ENCODE measurements at regions not wholly inside any gene's neighbourhood (a gene's known extent, or its start where the extent isn't known, plus 50 kb on each side); places are given as distances from the start of the nearest gene placed in this dataset.

DNA sequence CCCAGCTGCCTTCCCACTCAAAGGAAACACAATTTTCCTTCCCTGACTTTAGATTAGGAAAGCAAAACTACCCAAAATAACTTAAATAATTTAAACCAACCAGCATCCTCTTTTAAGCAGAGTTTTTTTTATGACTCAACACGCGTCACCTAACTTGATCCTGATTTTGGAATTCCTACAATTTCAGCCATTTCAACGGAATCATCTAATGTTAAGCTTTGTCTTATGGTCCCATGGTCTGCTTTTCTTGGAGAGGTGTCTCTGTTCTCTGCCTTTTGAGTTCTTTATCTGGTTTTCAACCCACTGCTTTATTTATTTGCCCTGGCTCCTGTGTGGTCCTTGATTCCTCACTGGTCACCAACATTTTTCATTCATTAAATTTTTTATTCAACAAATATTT is 219.2 kb upstream of the ARHGEF26 start:
- TF ChIP-seq CTCF (IDR thresholded peaks at IDR 0.05): no peak
- Mint-ChIP-seq H3K4me3 (no peak overlapping the region), H3K27me3 (ENCODE audit: low read depth in 3 of 3) (peaks cover 0 to 4% (median 0%) of the 10 kb centered on the region in 3 donors), H3K4me1 (no peaks in the 10 kb centered on the region), H3K9me3 (peaks cover 2 to 11% (median 4%) of the 10 kb centered on the region in 7 donors), H3K36me3 (no peaks in the 10 kb centered on the region), H3K27ac (no peak overlapping the region)
- no peaks in the 10 kb centered on the region for H3K27me3 ChIP-seq (ENCODE audit: control insufficient read depth in 2 of 2, insufficient read depth in 2 of 2, low read length in 2 of 2)
- intact Hi-C loops (cut with micrococcal nuclease): no loop called here
- H3K4me3 ChIP-seq (replicated peaks in 1 of 3; ENCODE audit: low read depth in 2 of 3, low read length in 3 of 3): no peak overlapping the region
- H3K4me1 ChIP-seq (ENCODE audit: control insufficient read depth in 1 of 2, insufficient read depth in 2 of 2, low read length in 2 of 2): no peaks in the 10 kb centered on the region
- DNase-seq: no peak
- H3K9me3 ChIP-seq (replicated peaks in 1 of 2; ENCODE audit: control insufficient read depth in 1 of 2, insufficient read depth in 1 of 2, low read length in 2 of 2): no peaks in the 10 kb centered on the region
- H3K27ac ChIP-seq (ENCODE audit: low read depth in 1 of 2, low read length in 2 of 2): no peak overlapping the region
- WGBS (ENCODE audit: insufficient coverage): no CpG with 5 or more reads among the region's 3 CpGs
- H2AFZ ChIP-seq (ENCODE audit: insufficient read depth, low read depth, low read length, poor library complexity, severe bottlenecking): no peak overlapping the region
- no peak overlapping the region for H3K4me2 ChIP-seq (replicated peaks; ENCODE audit: extremely low read depth, low read length, poor library complexity, severe bottlenecking)
- H4K20me1 ChIP-seq (ENCODE audit: insufficient read depth, low read length): no peaks in the 10 kb centered on the region
- no peak overlapping the region for H3K9ac ChIP-seq (ENCODE audit: insufficient read depth, low read length, poor library complexity, severe bottlenecking)
- no peaks in the 10 kb centered on the region for H3K36me3 ChIP-seq (replicated peaks in 1 of 2; ENCODE audit: control insufficient read depth in 1 of 2, insufficient read depth in 2 of 2, low read length in 2 of 2)
- H3K79me2 ChIP-seq (ENCODE audit: insufficient read depth, low read length): no peaks in the 10 kb centered on the region

DNA sequence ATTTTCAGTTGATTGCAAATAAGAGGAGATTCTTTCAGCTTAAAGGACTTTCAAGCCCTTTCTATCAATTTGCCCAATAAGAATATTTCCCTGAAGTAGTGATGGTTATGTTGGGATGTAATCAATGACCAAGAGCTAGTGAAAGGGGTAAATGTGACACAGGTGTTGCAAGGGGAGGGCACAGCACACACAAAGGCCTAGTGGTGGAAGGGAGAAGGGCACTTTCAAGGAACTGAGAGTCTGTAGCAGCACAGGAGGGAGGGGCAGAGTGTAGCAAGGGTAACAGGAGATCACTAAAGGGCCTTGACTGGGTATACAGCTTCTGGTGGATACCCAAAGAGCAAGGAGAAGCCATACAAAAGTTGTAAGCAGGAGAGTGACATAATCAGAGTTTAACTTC is 217.8 kb upstream of the ARHGEF26 start:
- Histone ChIP-seq H4K20me1 (ENCODE audit: insufficient read depth, low read length) (no peaks in the 10 kb centered on the region), H3K4me1 (ENCODE audit: control insufficient read depth in 1 of 2, insufficient read depth in 2 of 2, low read length in 2 of 2) (no peaks in the 10 kb centered on the region), H3K79me2 (ENCODE audit: insufficient read depth, low read length) (no peaks in the 10 kb centered on the region), H3K4me3 (replicated peaks in 1 of 3; ENCODE audit: low read depth in 2 of 3, low read length in 3 of 3) (no peak overlapping the region), H3K4me2 (replicated peaks; ENCODE audit: extremely low read depth, low read length, poor library complexity, severe bottlenecking) (no peak overlapping the region), H3K9ac (ENCODE audit: insufficient read depth, low read length, poor library complexity, severe bottlenecking) (no peak overlapping the region), H3K27me3 (ENCODE audit: control insufficient read depth in 2 of 2, insufficient read depth in 2 of 2, low read length in 2 of 2) (no peaks in the 10 kb centered on the region), H3K27ac (ENCODE audit: low read depth in 1 of 2, low read length in 2 of 2) (no peak overlapping the region), H3K36me3 (replicated peaks in 1 of 2; ENCODE audit: control insufficient read depth in 1 of 2, insufficient read depth in 2 of 2, low read length in 2 of 2) (no peaks in the 10 kb centered on the region), H3K9me3 (replicated peaks in 1 of 2; ENCODE audit: control insufficient read depth in 1 of 2, insufficient read depth in 1 of 2, low read length in 2 of 2) (no peaks in the 10 kb centered on the region), H2AFZ (ENCODE audit: insufficient read depth, low read depth, low read length, poor library complexity, severe bottlenecking) (no peak overlapping the region)
- no peaks in the 10 kb centered on the region for H3K36me3 Mint-ChIP-seq
- intact Hi-C loops (cut with micrococcal nuclease): no loop called here
- H3K4me1 Mint-ChIP-seq: no peaks in the 10 kb centered on the region
- peaks cover 2 to 13% (median 4%) of the 10 kb centered on the region in 7 donors for H3K9me3 Mint-ChIP-seq
- no peak for TF ChIP-seq CTCF (IDR thresholded peaks at IDR 0.05)
- H3K27me3 Mint-ChIP-seq (ENCODE audit: low read depth in 3 of 3): peaks cover 0 to 4% (median 0%) of the 10 kb centered on the region in 3 donors
- no peak overlapping the region for H3K27ac Mint-ChIP-seq
- no peak overlapping the region for H3K4me3 Mint-ChIP-seq
- no peak for DNase-seq

Data from CD14-positive monocyte (primary cell).